HG02642 (cell line): ENCODE measurements at regions not wholly inside any gene's neighbourhood (a gene's known extent, or its start where the extent isn't known, plus 50 kb on each side); places are given as distances from the start of the nearest gene placed in this dataset.

Experiments
- ATAC-seq: cut with Tn5 transposase; IDR thresholded peaks from one replicate; pipeline ENCODE4 v1.9.1; 2021; ENCODE audit warnings: mild to moderate bottlenecking; ENCODE audit not compliant: unreplicated experiment, poor library complexity

- ATAC-seq, result no peak
Measured at GRCh38 chr21:35423709-35424108, 374.6 kb upstream of the RUNX1 start.

- ATAC-seq, result no peak
Measured at GRCh38 chr21:35422011-35422410, 372.9 kb upstream of the RUNX1 start.

- ATAC-seq, result no peak
Measured at GRCh38 chr21:35421221-35421620, 372.1 kb upstream of the RUNX1 start.

GRCh38 chr21:35420656-35421055, 371.6 kb upstream of the RUNX1 start:
- no peak for ATAC-seq

- ATAC-seq, result no peak
Measured at GRCh38 chr21:35417762-35418161, 368.7 kb upstream of the RUNX1 start.

- ATAC-seq, result no peak
Measured at GRCh38 chr21:35416866-35417489, 367.9 kb upstream of the RUNX1 start.

GRCh38 chr21:35414507-35415139, 365.5 kb upstream of the RUNX1 start:
- no peak for ATAC-seq

GRCh38 chr21:35414056-35414455, 365.0 kb upstream of the RUNX1 start:
- no peak for ATAC-seq

- ATAC-seq, result no peak
Measured at GRCh38 chr21:35412231-35412630, 363.1 kb upstream of the RUNX1 start.

- ATAC-seq, result no peak
Measured at GRCh38 chr21:35411434-35411833, 362.3 kb upstream of the RUNX1 start.

- no peak for ATAC-seq
Measured at GRCh38 chr21:35410656-35411055, 361.6 kb upstream of the RUNX1 start.

GRCh38 chr21:35410123-35410522, 361.0 kb upstream of the RUNX1 start:
- no peak for ATAC-seq

GRCh38 chr21:35408401-35408800, 359.3 kb upstream of the RUNX1 start:
- no peak for ATAC-seq

- no peak for ATAC-seq
Measured at GRCh38 chr21:35406635-35407034, 357.5 kb upstream of the RUNX1 start.

- no peak for ATAC-seq
Measured at GRCh38 chr21:35405981-35406380, 356.9 kb upstream of the RUNX1 start.

GRCh38 chr21:35404247-35404646, 355.1 kb upstream of the RUNX1 start:
- no peak for ATAC-seq

GRCh38 chr21:35402061-35402460, 353.0 kb upstream of the RUNX1 start:
- ATAC-seq, result no peak

- no peak for ATAC-seq
Measured at GRCh38 chr21:35401476-35401875, 352.4 kb upstream of the RUNX1 start.

GRCh38 chr21:35400233-35400939, 351.3 kb upstream of the RUNX1 start:
- no peak for ATAC-seq

GRCh38 chr21:35399706-35400105, 350.6 kb upstream of the RUNX1 start:
- ATAC-seq, result no peak

- ATAC-seq, result no peak
Measured at GRCh38 chr21:35399002-35399530, 350.0 kb upstream of the RUNX1 start.
